SK-N-MC (cell line): ENCODE measurements at regions not wholly inside any gene's neighbourhood (a gene's known extent, or its start where the extent isn't known, plus 50 kb on each side); places are given as distances from the start of the nearest gene placed in this dataset.

Experiments
- EZH2 ChIP-seq: fragments of 200-600 bp; sonication (generic); IDR thresholded peaks from one replicate; pipeline ENCODE4 v1.6.1; 2017; ENCODE audit warnings: antibody characterized with exemption
- FOXP2 ChIP-seq: optimal IDR thresholded peaks from 2 replicates; pipeline ENCODE3; 2011; ENCODE audit warnings: mild to moderate bottlenecking, moderate library complexity; ENCODE audit not compliant: insufficient read depth; ENCODE audit errors: extremely low read length, control extremely low read depth
- POLR2AphosphoS5 ChIP-seq: IDR thresholded peaks from 2 replicates; pipeline ENCODE4 v1.6.1; 2012; ENCODE audit warnings: mild to moderate bottlenecking, low read depth, low read length, borderline replicate concordance

GRCh38 chr7:156145184-156145583, 332.9 kb upstream of the SHH start:
- TF ChIP-seq EZH2: no peak
- no peak for TF ChIP-seq POLR2AphosphoS5
- TF ChIP-seq FOXP2: no peak
